HEK293 (cell line): ENCODE measurements at regions not wholly inside any gene's neighbourhood (a gene's known extent, or its start where the extent isn't known, plus 50 kb on each side); places are given as distances from the start of the nearest gene placed in this dataset.

Experiments used
- CTCF ChIA-PET: fragments of 350-600 bp; formaldehyde crosslinking; extraction: SDS; loops from one replicate; lab custom pipeline; 2021; ENCODE audit warnings: antibody characterized with exemption; lab: Yijun Ruan, JAX
- POLR2A ChIA-PET: fragments of 300-600 bp; formaldehyde crosslinking; extraction: SDS; loops from one replicate; lab custom pipeline; 2020; ENCODE audit warnings: antibody characterized with exemption, inconsistent platforms; lab: Yijun Ruan, JAX
- H3K27ac ChIP-seq: fragments of 200-500 bp; sonication (Bioruptor generic); 2 replicates; pipeline ENCODE4 v1.5.1; 2014; ENCODE audit warnings: low read depth, low read length, control low read depth, inconsistent platforms; ENCODE audit errors: extremely low read depth
- H3K36me3 ChIP-seq, 2 experiments: fragments of 200-500 bp in 1 of 2; sonication (Bioruptor generic) in 1 of 2; 1 replicate in 1 of 2; 2 replicates in 1 of 2; pipeline ENCODE4 v1.5.1; 2014 to 2017; ENCODE audit warnings: inconsistent platforms in 2 of 2, low read length in 2 of 2; ENCODE audit not compliant: control insufficient read depth in 2 of 2, insufficient read depth in 1 of 2
- H3K4me1 ChIP-seq: fragments of 200-500 bp; sonication (Bioruptor generic); 2 replicates; pipeline ENCODE4 v1.5.1; 2014; ENCODE audit warnings: mild to moderate bottlenecking, low read length, inconsistent platforms; ENCODE audit not compliant: control insufficient read depth, insufficient read depth
- H3K4me3 ChIP-seq: 2 replicates; pipeline ENCODE4 v1.5.1; 2011; ENCODE audit warnings: low read depth, mild to moderate bottlenecking, control low read depth, low read length, moderate library complexity
- H3K9me3 ChIP-seq: fragments of 200-500 bp; sonication (Bioruptor generic); 2 replicates; pipeline ENCODE4 v1.5.1; 2014; ENCODE audit warnings: low read depth, low read length, inconsistent platforms; ENCODE audit not compliant: control insufficient read depth, insufficient read depth
- KLF8 ChIP-seq: fragments of 450-650 bp; formaldehyde crosslinking; IDR thresholded peaks from 2 replicates; pipeline ENCODE4 v1.5.1; 2016; ENCODE audit warnings: missing biosample characterization, missing genetic modification characterization
- MEIS1 ChIP-seq: sonication (generic); formaldehyde crosslinking; IDR thresholded peaks from 2 replicates; pipeline ENCODE4 v1.8.1; 2022; ENCODE audit warnings: missing genetic modification reagents, mild to moderate bottlenecking, borderline replicate concordance
- OVOL3 ChIP-seq: fragments of 450-650 bp; formaldehyde crosslinking; IDR thresholded peaks from 2 replicates; pipeline ENCODE4 v1.5.1; 2016; ENCODE audit warnings: missing biosample characterization, missing genetic modification characterization
- PRDM2 ChIP-seq: fragments of 450-650 bp; formaldehyde crosslinking; IDR thresholded peaks from 2 replicates; pipeline ENCODE4 v1.5.1; 2016; ENCODE audit warnings: missing biosample characterization, missing genetic modification characterization, borderline replicate concordance
- PRDM4 ChIP-seq: fragments of 450-650 bp; formaldehyde crosslinking; IDR thresholded peaks from 2 replicates; pipeline ENCODE4 v1.5.1; 2017; ENCODE audit warnings: missing biosample characterization, missing genetic modification characterization
- SALL2 ChIP-seq: fragments of 450-650 bp; formaldehyde crosslinking; IDR thresholded peaks from 2 replicates; pipeline ENCODE4 v1.5.0; 2017; ENCODE audit warnings: missing biosample characterization, mild to moderate bottlenecking, missing genetic modification characterization, borderline replicate concordance
- SCRT1 ChIP-seq: fragments of 450-650 bp; formaldehyde crosslinking; IDR thresholded peaks from 2 replicates; pipeline ENCODE4 v1.5.1; 2016; ENCODE audit warnings: missing biosample characterization, missing genetic modification characterization, borderline replicate concordance
- YY2 ChIP-seq: fragments of 450-650 bp; formaldehyde crosslinking; IDR thresholded peaks from 2 replicates; pipeline ENCODE4 v1.5.1; 2016; ENCODE audit warnings: missing biosample characterization, missing genetic modification characterization
- ZFHX2 ChIP-seq: fragments of 450-650 bp; formaldehyde crosslinking; conservative IDR thresholded peaks from 2 replicates; pipeline ENCODE4 v1.5.1; 2016; ENCODE audit warnings: missing biosample characterization, missing genetic modification characterization
- ZNF155 ChIP-seq: fragments of 450-650 bp; formaldehyde crosslinking; IDR thresholded peaks from 2 replicates; pipeline ENCODE4 v1.5.1; 2016; ENCODE audit warnings: missing biosample characterization, missing genetic modification characterization
- ZNF169 ChIP-seq: fragments of 450-650 bp; formaldehyde crosslinking; IDR thresholded peaks from 2 replicates; pipeline ENCODE4 v1.5.1; 2016; ENCODE audit warnings: missing biosample characterization, missing genetic modification characterization
- ZNF174 ChIP-seq: fragments of 450-650 bp; formaldehyde crosslinking; IDR thresholded peaks from 2 replicates; pipeline ENCODE4 v1.5.0; 2017; ENCODE audit warnings: missing biosample characterization, mild to moderate bottlenecking, missing genetic modification characterization
- ZNF18 ChIP-seq: fragments of 450-650 bp; formaldehyde crosslinking; IDR thresholded peaks from 2 replicates; pipeline ENCODE4 v1.5.1; 2016; ENCODE audit warnings: missing biosample characterization, missing genetic modification characterization
- ZNF211 ChIP-seq: fragments of 450-650 bp; formaldehyde crosslinking; IDR thresholded peaks from 2 replicates; pipeline ENCODE4 v1.5.1; 2016; ENCODE audit warnings: low read depth, missing biosample characterization, missing genetic modification characterization
- ZNF37A ChIP-seq: fragments of 450-650 bp; IDR thresholded peaks from 2 replicates; pipeline ENCODE4 v1.5.1; 2018; ENCODE audit warnings: missing biosample characterization, missing genetic modification characterization
- ZNF510 ChIP-seq: fragments of 450-650 bp; formaldehyde crosslinking; IDR thresholded peaks from 2 replicates; pipeline ENCODE4 v1.5.1; 2018; ENCODE audit warnings: mild to moderate bottlenecking, missing genetic modification characterization, missing biosample characterization; ENCODE audit not compliant: insufficient replicate concordance
- ZNF585B ChIP-seq: fragments of 450-650 bp; formaldehyde crosslinking; IDR thresholded peaks from 2 replicates; pipeline ENCODE4 v1.5.1; 2016; ENCODE audit warnings: missing biosample characterization, missing genetic modification characterization
- ZNF654 ChIP-seq: fragments of 450-650 bp; formaldehyde crosslinking; IDR thresholded peaks from 2 replicates; pipeline ENCODE4 v1.5.1; 2016; ENCODE audit warnings: low read depth, missing biosample characterization, missing genetic modification characterization
- ZSCAN23 ChIP-seq: fragments of 450-650 bp; formaldehyde crosslinking; IDR thresholded peaks from 2 replicates; pipeline ENCODE4 v1.5.1; 2016; ENCODE audit warnings: missing biosample characterization, missing genetic modification characterization

GRCh38 chr3:106184540-106185457, 316.0 kb upstream of the CBLB start (continued):
- TF ChIP-seq ZNF169: no peak
- TF ChIP-seq PRDM4: no peak
- no peak for TF ChIP-seq ZFHX2 (tag by site-specific recombination)
- no peak for TF ChIP-seq ZNF211 (tag by site-specific recombination)
- TF ChIP-seq MEIS1 (CRISPR knock-in tag): no peak

- ChIA-PET CTCF (no interaction called here), POLR2A (no interaction called here)
- no peaks in the 10 kb centered on the region for H3K36me3 ChIP-seq
Observed at GRCh38 chr3:106185949-106186348, 317.1 kb upstream of the CBLB start.

GRCh38 chr3:106190296-106190695, 321.5 kb upstream of the CBLB start:
- TF ChIP-seq OVOL3 (tag by site-specific recombination) (no peak), SCRT1 (tag by site-specific recombination) (no peak), ZNF654 (tag by site-specific recombination) (no peak), KLF8 (tag by site-specific recombination) (no peak)
- no peak overlapping the region for H3K27ac ChIP-seq
- ChIA-PET CTCF (interaction anchor here (0.6 kb wide), 1 partner anchor 271 kb away, joined by 4 read pairs; no protein-coding TSS in a partner anchor), POLR2A (no interaction called here)
- no peaks in the 10 kb centered on the region for H3K36me3 ChIP-seq
- H3K4me3 ChIP-seq: no peak overlapping the region
- H3K9me3 ChIP-seq: no peaks in the 10 kb centered on the region
- no peaks in the 10 kb centered on the region for H3K4me1 ChIP-seq

More at GRCh38 chr3:106185949-106186348, 317.1 kb upstream of the CBLB start:
- H3K4me1 ChIP-seq: 0 out of 2 replicates have a peak, but pooled peaks cover 3% of the 10 kb centered on the region
- TF ChIP-seq ZNF585B (tag by site-specific recombination): no peak
- no peak for TF ChIP-seq YY2 (tag by site-specific recombination)
- TF ChIP-seq ZNF155 (tag by site-specific recombination): no peak
- no peak for TF ChIP-seq ZNF37A (tag by site-specific recombination)
- no peak for TF ChIP-seq ZNF510 (tag by site-specific recombination)
- TF ChIP-seq ZNF18: no peak
- TF ChIP-seq, all 188 proteins: peak for 0
- H3K4me3 ChIP-seq: no peak overlapping the region
- no peaks in the 10 kb centered on the region for H3K9me3 ChIP-seq
- no peak overlapping the region for H3K27ac ChIP-seq

- no peak overlapping the region for H3K27ac ChIP-seq
- H3K4me1 ChIP-seq: no peaks in the 10 kb centered on the region
- CTCF ChIA-PET: no interaction called here
- no peaks in the 10 kb centered on the region for H3K36me3 ChIP-seq
- POLR2A ChIA-PET: no interaction called here
- H3K9me3 ChIP-seq: no peaks in the 10 kb centered on the region
- TF ChIP-seq PRDM2 (tag by site-specific recombination): no peak
- TF ChIP-seq ZNF174 (tag by site-specific recombination): no peak
- TF ChIP-seq ZSCAN23 (tag by site-specific recombination): no peak
- no peak for TF ChIP-seq SALL2 (tag by site-specific recombination)
- H3K4me3 ChIP-seq: no peak overlapping the region
Observed at GRCh38 chr3:106191211-106191610, 322.4 kb upstream of the CBLB start.
